Fibroblast of pulmonary artery (primary cell): ENCODE measurements at regions not wholly inside any gene's neighbourhood (a gene's known extent, or its start where the extent isn't known, plus 50 kb on each side); places are given as distances from the start of the nearest gene placed in this dataset.

Experiments used
- DNase-seq: peaks from one replicate; pipeline ENCODE4 v3.0.0-alpha.2; 2010; ENCODE audit warnings: low read depth
- H3K4me3 ChIP-seq: replicated peaks from 2 replicates; pipeline ENCODE4 v1.5.1; 2011; ENCODE audit warnings: low read depth, mild to moderate bottlenecking, control low read depth, low read length, moderate library complexity
- CTCF ChIP-seq: IDR thresholded peaks from 2 replicates; pipeline ENCODE4 v1.5.1; 2011; ENCODE audit warnings: mild to moderate bottlenecking, control low read depth, low read length, inconsistent platforms; ENCODE audit errors: missing control alignments

DNA sequence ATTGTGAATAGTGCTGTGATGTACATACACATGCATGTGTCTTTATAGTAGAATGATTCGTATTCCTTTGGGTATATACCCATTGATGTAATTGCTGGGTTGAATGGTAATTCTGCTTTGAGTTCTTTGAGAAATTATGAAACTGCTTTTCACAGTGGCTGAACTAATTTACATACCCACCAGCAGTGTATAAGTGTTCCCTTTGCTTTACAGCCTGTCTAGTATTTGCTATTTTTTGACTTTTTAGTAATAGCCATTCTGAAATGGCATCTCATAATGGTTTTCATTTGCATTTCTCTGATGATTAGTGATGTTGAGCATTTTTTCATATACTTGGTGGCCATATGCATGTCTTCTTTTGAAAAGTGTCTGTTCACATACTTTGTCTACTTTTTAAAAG is 54.5 kb upstream of the FAM78B start:
- TF ChIP-seq CTCF: no peak

DNA sequence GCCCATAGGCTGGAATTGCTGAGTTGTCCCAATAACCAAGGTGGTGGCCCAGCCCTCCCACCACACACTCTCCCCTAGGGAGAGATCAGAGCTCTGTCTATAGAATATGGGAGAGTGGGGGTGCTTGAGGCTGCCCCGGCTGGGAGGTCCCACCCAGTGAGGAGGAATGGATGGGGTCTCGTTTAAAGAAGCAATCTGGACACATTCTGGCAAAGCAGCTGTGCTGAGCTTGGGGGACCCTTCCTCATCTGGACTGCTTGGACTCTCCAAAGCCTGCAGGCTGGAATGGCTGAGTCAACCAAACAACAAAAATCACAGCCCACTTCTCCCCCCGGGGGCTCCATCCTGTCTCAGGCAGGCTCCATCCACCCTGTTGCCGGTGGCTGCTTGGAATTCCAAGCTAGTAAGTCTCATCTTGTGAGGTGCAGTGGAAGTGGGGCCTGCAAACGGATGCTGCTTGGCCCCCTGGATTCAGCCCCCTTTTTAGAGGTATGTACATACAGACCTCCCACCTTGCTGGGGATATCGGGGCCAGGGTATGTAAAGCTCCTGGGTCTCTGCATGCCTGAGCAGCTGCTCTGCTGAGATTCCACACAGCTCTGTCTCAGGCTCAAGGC is 67.1 kb upstream of the FAM78B start:
- DNase-seq: no peak

More for the DNA sequence above, 54.5 kb upstream of the FAM78B start:
- no peak overlapping the region for H3K4me3 ChIP-seq
- DNase-seq: no peak

DNA sequence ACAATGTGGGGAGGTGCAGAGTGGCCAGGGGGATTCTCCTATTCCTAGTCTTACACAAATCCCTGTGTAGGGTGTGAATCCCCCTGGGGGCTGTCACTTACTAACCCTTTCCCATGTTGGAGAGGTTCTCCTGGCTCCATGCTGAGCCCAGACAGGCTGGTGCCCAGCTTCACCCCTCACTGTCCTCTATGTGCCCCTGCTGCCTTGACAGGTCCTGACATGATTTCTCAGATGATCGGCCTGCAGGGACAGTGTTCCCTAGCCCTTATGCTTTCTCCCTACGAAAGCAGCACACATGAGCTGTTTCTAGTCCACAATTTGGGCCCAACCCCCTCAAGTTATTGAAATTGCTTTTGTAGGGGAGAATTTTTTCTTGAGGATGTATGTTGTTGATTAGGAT is 68.9 kb upstream of the FAM78B start:
- no peak for TF ChIP-seq CTCF
- H3K4me3 ChIP-seq: no peak overlapping the region
- no peak for DNase-seq

More for the DNA sequence above, 67.1 kb upstream of the FAM78B start:
- no peak for TF ChIP-seq CTCF
- no peak overlapping the region for H3K4me3 ChIP-seq

DNA sequence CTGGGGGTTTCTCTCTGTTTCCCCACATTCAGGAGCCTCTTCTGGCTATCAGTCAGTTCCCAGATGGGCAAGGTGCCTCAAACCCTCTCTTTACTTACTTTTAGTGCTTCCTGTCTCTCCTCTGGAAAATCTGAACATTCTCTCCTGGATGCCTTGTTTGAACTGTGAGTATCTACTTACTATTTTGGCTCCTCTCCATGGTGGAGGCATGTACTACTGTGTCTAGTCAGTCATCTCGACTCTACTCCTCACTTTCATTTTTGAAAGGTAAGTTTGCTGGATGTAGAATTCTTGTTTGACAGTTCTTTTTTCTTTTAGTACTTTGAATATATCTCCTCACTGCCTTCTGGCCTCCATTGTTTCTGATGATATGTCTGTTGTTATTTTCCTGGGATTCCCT is 70.9 kb upstream of the FAM78B start:
- TF ChIP-seq CTCF: no peak
- no peak for DNase-seq
- no peak overlapping the region for H3K4me3 ChIP-seq

GRCh38 chr1:166253076-166253779 is 86.4 kb upstream of the FAM78B start:
- H3K4me3 ChIP-seq: no peak overlapping the region
- no peak for DNase-seq
- TF ChIP-seq CTCF: no peak

GRCh38 chr1:166258017-166258416 is 91.2 kb upstream of the FAM78B start:
- no peak for TF ChIP-seq CTCF
- no peak overlapping the region for H3K4me3 ChIP-seq
- no peak for DNase-seq

- no peak for DNase-seq
- no peak overlapping the region for H3K4me3 ChIP-seq
- no peak for TF ChIP-seq CTCF
Observed at GRCh38 chr1:166261511-166261910, 94.7 kb upstream of the FAM78B start.
